HG02763 (cell line): ENCODE measurements at regions not wholly inside any gene's neighbourhood (a gene's known extent, or its start where the extent isn't known, plus 50 kb on each side); places are given as distances from the start of the nearest gene placed in this dataset.
"Not testable (repeated sequence)": the region's sequence is repeated elsewhere in the genome, so short reads cannot be mapped to it uniquely, and the experiment has no call there.

Experiments
- ATAC-seq: cut with Tn5 transposase; IDR thresholded peaks from one replicate; pipeline ENCODE4 v1.9.1; 2021; ENCODE audit warnings: mild to moderate bottlenecking, moderate library complexity; ENCODE audit not compliant: unreplicated experiment

- no peak for ATAC-seq
Measured at GRCh38 chr6:85287158-85287557, 162.7 kb upstream of the NT5E start.

DNA sequence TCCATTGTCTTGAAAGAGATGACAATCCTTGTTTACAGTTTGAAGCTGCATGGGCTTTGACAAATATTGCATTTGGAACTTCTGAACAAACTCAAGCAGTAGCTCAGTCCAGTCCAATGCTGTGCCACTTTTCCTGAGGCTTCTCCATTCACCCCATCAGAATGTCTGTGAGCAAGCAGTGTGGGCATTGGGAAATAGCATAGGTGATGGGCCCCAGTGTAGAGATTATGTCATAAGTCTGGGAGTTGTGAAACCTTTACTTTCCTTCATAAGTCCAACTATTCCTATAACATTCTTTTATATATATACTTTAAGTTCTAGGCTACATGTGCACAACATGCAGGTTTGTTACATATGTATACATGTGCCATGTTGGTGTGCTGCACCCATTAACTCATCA is 163.4 kb upstream of the NT5E start:
- ATAC-seq: not testable (repeated sequence)

- ATAC-seq: no peak
Measured at GRCh38 chr6:85285934-85286333, 163.9 kb upstream of the NT5E start.

DNA sequence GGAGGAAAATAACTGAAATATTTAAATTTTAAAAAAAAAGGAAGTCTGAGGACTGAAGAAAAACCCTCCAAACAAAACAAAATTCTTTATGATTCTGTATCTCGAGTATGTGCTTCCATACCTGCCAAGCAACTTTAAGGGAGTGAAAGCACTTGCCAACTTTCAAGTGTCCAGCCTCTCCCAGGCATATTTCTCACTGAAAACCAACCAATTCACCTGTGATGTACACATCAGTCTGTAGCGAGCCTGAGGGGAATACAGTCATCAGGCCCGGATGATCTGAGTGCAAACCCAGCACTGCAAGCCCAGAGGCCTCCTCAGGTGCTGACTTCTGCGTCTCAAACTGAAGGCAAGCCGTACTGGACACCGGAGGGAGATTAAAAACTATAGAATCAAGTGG is 164.8 kb upstream of the NT5E start:
- ATAC-seq: no peak

- ATAC-seq: no peak
Measured at GRCh38 chr6:85283436-85283835, 166.4 kb upstream of the NT5E start.

DNA sequence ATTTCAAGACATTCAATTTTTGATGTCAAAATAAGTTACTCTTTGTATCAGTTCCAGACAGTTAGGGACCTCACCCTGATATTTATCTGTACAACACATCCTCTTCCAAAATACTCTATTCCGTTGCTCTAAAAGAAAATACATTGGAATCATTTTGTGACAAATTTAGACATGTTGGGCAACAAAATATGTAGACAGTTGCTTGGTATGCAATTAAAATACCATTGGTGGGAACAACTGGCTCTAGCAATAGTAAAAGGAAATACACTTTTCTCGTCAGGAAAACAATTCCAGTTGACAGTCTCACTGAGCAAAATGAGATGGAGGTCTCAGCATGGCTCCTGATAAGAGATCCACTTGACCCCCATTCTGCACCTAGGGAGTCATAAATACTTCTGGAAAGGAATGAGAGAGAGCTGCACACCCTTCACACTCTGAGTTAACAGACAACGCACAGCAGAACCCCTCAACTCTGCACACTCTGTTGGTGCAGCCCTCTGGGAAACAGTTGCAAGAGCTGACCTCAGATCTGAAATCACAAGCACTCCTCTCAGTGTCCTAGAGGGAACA is 171.3 kb upstream of the NT5E start:
- ATAC-seq: no peak

DNA sequence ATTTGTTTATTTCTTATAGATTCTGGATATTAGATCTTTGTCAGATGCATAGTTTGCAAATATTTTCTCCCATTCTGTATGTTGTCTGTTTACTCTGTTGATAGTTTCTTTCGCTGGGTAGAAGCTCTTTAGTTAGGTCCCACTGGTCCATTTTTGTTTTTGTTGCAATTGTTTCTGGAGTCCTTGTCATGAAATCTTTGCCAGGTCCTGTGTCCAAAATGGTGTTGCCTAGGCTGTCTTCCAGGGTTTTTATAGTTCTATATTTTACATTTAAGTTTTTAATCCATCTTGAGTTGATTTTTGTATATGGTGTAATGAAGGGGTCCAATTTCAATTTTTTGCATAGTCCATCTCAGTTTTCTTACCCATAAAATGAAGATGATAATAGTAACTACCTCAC is 173.9 kb upstream of the NT5E start:
- not testable (repeated sequence) for ATAC-seq

GRCh38 chr6:85275338-85275985 is 174.4 kb upstream of the NT5E start:
- no peak for ATAC-seq

- no peak for ATAC-seq
Measured at GRCh38 chr6:85273870-85274269, 176.0 kb upstream of the NT5E start.

- no peak for ATAC-seq
Measured at GRCh38 chr6:85273046-85273445, 176.8 kb upstream of the NT5E start.

DNA sequence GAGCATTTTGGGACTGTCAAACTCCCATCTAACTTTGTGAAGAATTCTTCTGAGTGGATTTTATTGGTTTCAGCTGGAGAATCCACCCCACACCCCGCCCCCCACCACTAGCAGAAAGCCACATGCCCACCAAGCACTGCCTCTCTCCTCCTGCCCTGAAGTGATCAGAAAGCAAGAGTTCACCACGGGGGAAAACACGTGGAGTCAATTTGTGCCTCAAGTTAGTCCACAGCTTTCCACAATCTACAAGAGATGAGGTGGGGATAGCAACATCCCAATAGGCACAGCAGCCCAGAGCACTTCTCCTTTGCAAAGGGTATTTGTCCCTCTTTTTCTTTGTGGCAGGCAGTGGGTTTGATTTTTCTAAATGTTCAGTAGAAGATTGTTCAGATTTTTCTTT is 177.3 kb upstream of the NT5E start:
- no peak for ATAC-seq

DNA sequence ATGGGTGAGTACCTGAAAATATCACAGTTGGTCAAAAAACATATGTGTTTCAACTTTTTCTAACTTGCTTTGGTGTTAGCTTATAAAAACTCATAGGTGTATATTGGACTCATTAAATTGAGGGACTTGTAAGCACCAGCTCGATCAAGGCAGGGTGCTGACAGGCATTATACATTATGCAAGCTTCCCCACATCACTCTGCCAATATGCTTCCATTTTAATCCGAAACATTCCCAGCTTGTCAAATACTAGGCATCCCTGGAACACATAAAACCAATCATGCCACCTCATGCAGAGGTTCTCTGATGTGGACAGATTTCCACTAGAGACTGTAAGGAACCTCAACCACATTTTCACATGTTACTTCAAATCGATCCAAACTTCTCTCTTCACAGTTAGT is 187.3 kb upstream of the NT5E start:
- no peak for ATAC-seq

- ATAC-seq: no peak
Measured at GRCh38 chr6:85261271-85261670, 188.6 kb upstream of the NT5E start.

DNA sequence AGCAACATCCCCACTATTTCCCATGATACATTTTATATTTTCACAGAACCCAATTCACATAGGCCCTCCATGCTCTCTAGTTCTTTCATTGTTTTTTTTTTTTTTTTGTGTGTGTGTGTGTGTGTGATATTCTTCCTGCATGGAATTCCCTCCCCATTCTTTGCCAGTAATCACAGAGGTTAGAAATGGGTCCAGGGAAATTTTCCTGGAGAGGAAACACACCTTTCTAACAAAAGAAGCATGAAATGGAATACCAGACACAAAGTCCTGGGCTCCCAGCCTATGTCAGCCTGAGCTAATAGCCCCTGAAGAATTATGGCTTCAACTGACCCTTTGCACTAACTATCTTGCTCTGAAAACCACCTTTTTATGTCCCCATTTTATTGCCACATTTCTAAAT is 194.2 kb upstream of the NT5E start:
- no peak for ATAC-seq

DNA sequence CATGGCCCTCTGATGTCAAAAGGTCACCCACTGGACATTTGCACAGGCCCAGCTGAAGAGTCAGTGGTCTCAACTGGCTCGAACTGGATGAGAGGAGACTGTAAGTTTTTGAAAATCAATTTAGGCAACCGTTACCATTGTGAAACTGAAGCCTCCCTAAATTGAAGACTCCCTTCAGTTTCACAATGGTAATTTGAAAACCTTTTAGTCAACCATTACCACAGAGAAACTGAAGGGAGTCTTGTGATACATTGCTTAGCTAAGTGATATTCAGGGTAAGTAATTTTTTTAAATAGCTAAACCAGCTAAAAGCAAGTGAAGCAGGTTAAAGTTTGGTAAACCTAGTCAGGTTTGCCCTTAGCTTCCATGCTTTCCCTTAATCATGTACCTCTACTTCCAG is 197.3 kb upstream of the NT5E start:
- ATAC-seq: no peak

- ATAC-seq: no peak
Measured at GRCh38 chr6:85252085-85252484, 197.8 kb upstream of the NT5E start.

GRCh38 chr6:85251300-85251699 is 198.6 kb upstream of the NT5E start:
- no peak for ATAC-seq

- no peak for ATAC-seq
Measured at GRCh38 chr6:85250586-85251220, 199.2 kb upstream of the NT5E start.

GRCh38 chr6:85245004-85245403 is 204.9 kb upstream of the NT5E start:
- ATAC-seq: no peak

GRCh38 chr6:85241498-85242052 is 208.3 kb upstream of the NT5E start:
- no peak for ATAC-seq

DNA sequence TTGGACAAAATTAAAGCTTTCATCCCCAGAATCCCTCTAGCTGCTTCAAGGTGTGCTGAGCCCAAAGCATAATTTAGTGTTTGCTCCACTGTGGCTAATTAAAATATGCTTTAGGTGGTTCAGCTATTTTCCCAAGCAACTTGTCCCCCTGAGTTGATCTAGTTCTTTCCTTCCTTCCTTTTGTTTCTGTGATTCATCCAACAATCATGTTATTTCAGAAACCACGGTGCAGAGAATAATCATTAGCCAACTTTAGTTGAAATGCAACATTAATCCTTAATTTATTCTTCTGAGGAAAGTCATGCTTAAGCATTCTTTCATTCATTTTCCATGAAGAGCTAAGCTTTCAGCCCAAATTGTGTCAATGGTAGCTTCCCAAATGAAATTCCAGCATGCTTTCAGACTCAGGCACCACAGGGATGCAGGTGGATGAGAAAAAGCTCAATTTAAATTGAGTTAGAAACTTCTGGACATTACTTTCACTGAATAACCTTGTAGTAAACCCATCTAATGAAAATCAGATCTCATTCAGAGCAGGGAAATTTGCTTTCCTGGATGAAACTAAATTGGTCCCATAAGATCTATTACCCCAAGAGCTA is 209.0 kb upstream of the NT5E start:
- no peak for ATAC-seq

- no peak for ATAC-seq
Measured at GRCh38 chr6:85237478-85237877, 212.4 kb upstream of the NT5E start.
